Mesothelial cell of epicardium (in vitro differentiated cells): ENCODE measurements at regions not wholly inside any gene's neighbourhood (a gene's known extent, or its start where the extent isn't known, plus 50 kb on each side); places are given as distances from the start of the nearest gene placed in this dataset.

Experiments used
- DNase-seq, 2 experiments: peaks; one replicate each; pipeline ENCODE4 v3.0.0; 2021; ENCODE audit warnings: low spot score in 2 of 2; ENCODE audit not compliant: unreplicated experiment in 2 of 2
- H3K27ac Mint-ChIP-seq: 2 replicates; pipeline ENCODE4 v1.8.0; 2021; ENCODE audit warnings: mixed read lengths
- H3K27me3 Mint-ChIP-seq: 2 replicates; pipeline ENCODE4 v1.8.0; 2021; ENCODE audit warnings: low read depth, mixed read lengths
- H3K36me3 Mint-ChIP-seq: 2 replicates; pipeline ENCODE4 v1.8.0; 2021; ENCODE audit warnings: mixed read lengths
- H3K4me1 Mint-ChIP-seq: 2 replicates; pipeline ENCODE4 v1.8.0; 2021; ENCODE audit warnings: mixed read lengths
- H3K4me3 Mint-ChIP-seq: 2 replicates; pipeline ENCODE4 v1.8.0; 2021; ENCODE audit warnings: mild to moderate bottlenecking, moderate library complexity, mixed read lengths
- H3K9me3 Mint-ChIP-seq: 2 replicates; pipeline ENCODE4 v1.8.0; 2021; ENCODE audit warnings: mixed read lengths
- CTCF ChIP-seq: fragments of 200-600 bp; sonication (generic); IDR thresholded peaks from one replicate; pipeline ENCODE4 v1.5.0; 2021; ENCODE audit warnings: antibody characterized with exemption; ENCODE audit not compliant: unreplicated experiment

GRCh38 chr13:102933523-102933922 is 87.7 kb downstream of the ERCC5 start:
- H3K27me3 Mint-ChIP-seq, result no peaks in the 10 kb centered on the region
- H3K4me3 Mint-ChIP-seq, result no peak overlapping the region
- no peak for TF ChIP-seq CTCF
- no peak for DNase-seq
- H3K9me3 Mint-ChIP-seq, result peaks cover 4% of the 10 kb centered on the region
- H3K27ac Mint-ChIP-seq, result no peak overlapping the region
- H3K4me1 Mint-ChIP-seq, result peaks cover 19% of the 10 kb centered on the region
- no peaks in the 10 kb centered on the region for H3K36me3 Mint-ChIP-seq

GRCh38 chr13:102933122-102933521 is 87.3 kb downstream of the ERCC5 start:
- Mint-ChIP-seq H3K4me1 (peaks cover 19% of the 10 kb centered on the region), H3K9me3 (peaks cover 4% of the 10 kb centered on the region), H3K27me3 (no peaks in the 10 kb centered on the region), H3K4me3 (no peak overlapping the region), H3K27ac (no peak overlapping the region), H3K36me3 (no peaks in the 10 kb centered on the region)
- DNase-seq, result no peak
- no peak for TF ChIP-seq CTCF

- H3K9me3 Mint-ChIP-seq, result peaks cover 11% of the 10 kb centered on the region
- peaks cover 19% of the 10 kb centered on the region for H3K4me1 Mint-ChIP-seq
- no peak overlapping the region for H3K4me3 Mint-ChIP-seq
- H3K27me3 Mint-ChIP-seq, result no peaks in the 10 kb centered on the region
- no peak for TF ChIP-seq CTCF
- H3K27ac Mint-ChIP-seq, result no peak overlapping the region
- DNase-seq, result no peak
- no peaks in the 10 kb centered on the region for H3K36me3 Mint-ChIP-seq
Measured at GRCh38 chr13:102932331-102932730, 86.5 kb downstream of the ERCC5 start.

GRCh38 chr13:102930566-102930965 is 84.7 kb downstream of the ERCC5 start:
- no peaks in the 10 kb centered on the region for H3K36me3 Mint-ChIP-seq
- H3K9me3 Mint-ChIP-seq, result peaks cover 21% of the 10 kb centered on the region
- TF ChIP-seq CTCF, result no peak
- no peak overlapping the region for H3K27ac Mint-ChIP-seq
- no peak overlapping the region for H3K4me3 Mint-ChIP-seq
- DNase-seq, result no peak
- peaks cover 19% of the 10 kb centered on the region for H3K4me1 Mint-ChIP-seq
- no peaks in the 10 kb centered on the region for H3K27me3 Mint-ChIP-seq

- Mint-ChIP-seq H3K36me3 (no peaks in the 10 kb centered on the region), H3K9me3 (peaks cover 27% of the 10 kb centered on the region), H3K27ac (peak overlapping the region; percentile 25), H3K27me3 (no peaks in the 10 kb centered on the region), H3K4me3 (no peak overlapping the region), H3K4me1 (peaks cover 19% of the 10 kb centered on the region)
- DNase-seq, result no peak
- TF ChIP-seq CTCF, result no peak
Measured at GRCh38 chr13:102928941-102929675, 83.3 kb downstream of the ERCC5 start.
